Activated naive CD4-positive, alpha-beta T cell treated with anti-CD3 and anti-CD28 coated beads, Interleukin-2, amount 50 U/mL, for 72 hours (primary cell): ENCODE measurements at regions not wholly inside any gene's neighbourhood (a gene's known extent, or its start where the extent isn't known, plus 50 kb on each side); places are given as distances from the start of the nearest gene placed in this dataset.

ENCODE experiments used
- ATAC-seq, 2 donors: fragments of 150-1000 bp; cut with Tn5 transposase; 2 replicates each; pipeline ENCODE4 v1.10.0; 2021; ENCODE audit warnings: mild to moderate bottlenecking in 2 of 2, moderate library complexity in 2 of 2
- DNase-seq, 2 donors: peaks; one replicate each; pipeline ENCODE4 v3.0.0; 2021 to 2022; ENCODE audit warnings: low spot score in 2 of 2
- H3K27ac Mint-ChIP-seq, 2 donors: one replicate each; pipeline ENCODE4 v1.8.0; 2022; ENCODE audit warnings: mild to moderate bottlenecking in 2 of 2, mixed read lengths in 2 of 2
- H3K36me3 Mint-ChIP-seq, 2 donors: one replicate each; pipeline ENCODE4 v1.8.0; 2022; ENCODE audit warnings: mixed read lengths in 2 of 2
- H3K9me3 Mint-ChIP-seq, 2 donors: one replicate each; pipeline ENCODE4 v1.8.0; 2022; ENCODE audit warnings: mixed read lengths in 2 of 2

- DNase-seq = no peak
- peaks cover 0 to 4% of the 10 kb centered on the region in 2 donors for H3K36me3 Mint-ChIP-seq
- ATAC-seq = no peak
- no peak overlapping the region for H3K27ac Mint-ChIP-seq
- peaks cover 11 to 21% of the 10 kb centered on the region in 2 donors for H3K9me3 Mint-ChIP-seq
These were observed 270.0 kb upstream of the JAG1 start for GRCh38 chr20:10943686-10944265.

- ATAC-seq (no peak), DNase-seq (no peak)
- Mint-ChIP-seq H3K9me3 (peaks cover 10 to 14% of the 10 kb centered on the region in 2 donors), H3K27ac (no peak overlapping the region), H3K36me3 (peaks cover 0 to 4% of the 10 kb centered on the region in 2 donors)
These were observed 272.5 kb upstream of the JAG1 start for GRCh38 chr20:10946124-10946880.

- H3K36me3 Mint-ChIP-seq = peaks cover 0 to under 1% of the 10 kb centered on the region in 2 donors
- no peak for DNase-seq
- no peak for ATAC-seq
- H3K27ac Mint-ChIP-seq = no peak overlapping the region
- peaks cover 0 to 10% of the 10 kb centered on the region in 2 donors for H3K9me3 Mint-ChIP-seq
These were observed 273.9 kb upstream of the JAG1 start for GRCh38 chr20:10947726-10948125.

GRCh38 chr20:10949930-10950783, 276.4 kb upstream of the JAG1 start:
- no peaks in the 10 kb centered on the region for H3K36me3 Mint-ChIP-seq
- DNase-seq = no peak
- H3K27ac Mint-ChIP-seq = no peak overlapping the region
- ATAC-seq = no peak
- peaks cover 4 to 10% of the 10 kb centered on the region in 2 donors for H3K9me3 Mint-ChIP-seq

- peaks cover 4 to 13% of the 10 kb centered on the region in 2 donors for H3K9me3 Mint-ChIP-seq
- no peak for ATAC-seq
- H3K36me3 Mint-ChIP-seq = no peaks in the 10 kb centered on the region
- DNase-seq = no peak
- no peak overlapping the region for H3K27ac Mint-ChIP-seq
These were observed 277.4 kb upstream of the JAG1 start for GRCh38 chr20:10951216-10951615.

GRCh38 chr20:10951904-10952303, 278.1 kb upstream of the JAG1 start:
- Mint-ChIP-seq H3K27ac (no peak overlapping the region), H3K9me3 (peaks cover 4 to 13% of the 10 kb centered on the region in 2 donors), H3K36me3 (no peaks in the 10 kb centered on the region)
- DNase-seq = no peak
- ATAC-seq = no peak

GRCh38 chr20:10953437-10953836, 279.6 kb upstream of the JAG1 start:
- ATAC-seq = no peak
- DNase-seq = no peak
- Mint-ChIP-seq H3K27ac (no peak overlapping the region), H3K36me3 (no peaks in the 10 kb centered on the region), H3K9me3 (peaks cover 4 to 14% of the 10 kb centered on the region in 2 donors)

GRCh38 chr20:10954137-10954840, 280.5 kb upstream of the JAG1 start:
- ATAC-seq (no peak), DNase-seq (no peak)
- Mint-ChIP-seq H3K36me3 (no peaks in the 10 kb centered on the region), H3K27ac (no peak overlapping the region), H3K9me3 (peaks cover 4 to 14% of the 10 kb centered on the region in 2 donors)

- Mint-ChIP-seq H3K36me3 (no peaks in the 10 kb centered on the region), H3K9me3 (peaks cover 4 to 14% of the 10 kb centered on the region in 2 donors), H3K27ac (no peak overlapping the region)
- DNase-seq (no peak), ATAC-seq (no peak)
These were observed 281.2 kb upstream of the JAG1 start for GRCh38 chr20:10954908-10955580.

GRCh38 chr20:10958279-10958678, 284.5 kb upstream of the JAG1 start:
- no peak for DNase-seq
- H3K36me3 Mint-ChIP-seq = no peaks in the 10 kb centered on the region
- H3K9me3 Mint-ChIP-seq = peaks cover 3 to 11% of the 10 kb centered on the region in 2 donors
- no peak for ATAC-seq
- no peak overlapping the region for H3K27ac Mint-ChIP-seq

- no peak for DNase-seq
- H3K36me3 Mint-ChIP-seq = no peaks in the 10 kb centered on the region
- H3K9me3 Mint-ChIP-seq = peaks cover 0 to 14% of the 10 kb centered on the region in 2 donors
- no peak overlapping the region for H3K27ac Mint-ChIP-seq
- no peak for ATAC-seq
These were observed 286.6 kb upstream of the JAG1 start for GRCh38 chr20:10960416-10960815.

- Mint-ChIP-seq H3K36me3 (no peaks in the 10 kb centered on the region), H3K9me3 (peaks cover 0 to 13% of the 10 kb centered on the region in 2 donors), H3K27ac (no peak overlapping the region)
- no peak for DNase-seq
- ATAC-seq = no peak
These were observed 288.0 kb upstream of the JAG1 start for GRCh38 chr20:10961651-10962288.

GRCh38 chr20:10962937-10963336, 289.1 kb upstream of the JAG1 start:
- ATAC-seq (no peak), DNase-seq (no peak)
- H3K27ac Mint-ChIP-seq = no peak overlapping the region
- H3K9me3 Mint-ChIP-seq = peaks cover 0 to 10% of the 10 kb centered on the region in 2 donors
- H3K36me3 Mint-ChIP-seq = no peaks in the 10 kb centered on the region

GRCh38 chr20:10963717-10964266, 290.0 kb upstream of the JAG1 start:
- no peak for DNase-seq
- ATAC-seq = no peak
- H3K27ac Mint-ChIP-seq = no peak overlapping the region
- H3K9me3 Mint-ChIP-seq = peaks cover 0 to 10% of the 10 kb centered on the region in 2 donors
- no peaks in the 10 kb centered on the region for H3K36me3 Mint-ChIP-seq

- Mint-ChIP-seq H3K27ac (no peak overlapping the region), H3K9me3 (peaks cover 0 to 6% of the 10 kb centered on the region in 2 donors), H3K36me3 (no peaks in the 10 kb centered on the region)
- DNase-seq (no peak), ATAC-seq (no peak)
These were observed 292.2 kb upstream of the JAG1 start for GRCh38 chr20:10965936-10966470.
